ENCODE measurements at regions not wholly inside any gene's neighbourhood (a gene's known extent, or its start where the extent isn't known, plus 50 kb on each side); places are given as distances from the start of the nearest gene placed in this dataset.
A peak's percentile ranks its signal among the peaks of the same experiment; 100 is the strongest.

DNA sequence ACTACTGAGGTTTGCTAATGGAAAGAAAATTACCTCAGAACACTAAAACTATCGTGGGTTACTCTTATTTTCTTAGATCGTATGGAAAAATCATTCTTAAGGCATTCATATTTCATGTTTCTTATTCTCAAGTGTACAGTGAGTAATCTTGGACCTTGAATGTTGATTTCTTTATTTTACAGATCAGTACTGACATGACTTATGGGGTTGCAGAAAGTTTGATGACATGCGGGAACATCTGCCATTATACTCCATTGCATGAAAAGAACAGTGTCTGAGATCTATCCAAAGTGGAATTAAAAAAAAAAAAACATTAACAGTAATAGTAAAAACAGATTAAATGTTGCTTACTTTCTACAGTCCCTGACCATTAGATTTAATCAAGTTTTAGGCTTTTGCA is 1290.2 kb upstream of the WWC1 start:
- no peak overlapping the region for H3K27ac ChIP-seq
- TF ChIP-seq, protein P1, sequence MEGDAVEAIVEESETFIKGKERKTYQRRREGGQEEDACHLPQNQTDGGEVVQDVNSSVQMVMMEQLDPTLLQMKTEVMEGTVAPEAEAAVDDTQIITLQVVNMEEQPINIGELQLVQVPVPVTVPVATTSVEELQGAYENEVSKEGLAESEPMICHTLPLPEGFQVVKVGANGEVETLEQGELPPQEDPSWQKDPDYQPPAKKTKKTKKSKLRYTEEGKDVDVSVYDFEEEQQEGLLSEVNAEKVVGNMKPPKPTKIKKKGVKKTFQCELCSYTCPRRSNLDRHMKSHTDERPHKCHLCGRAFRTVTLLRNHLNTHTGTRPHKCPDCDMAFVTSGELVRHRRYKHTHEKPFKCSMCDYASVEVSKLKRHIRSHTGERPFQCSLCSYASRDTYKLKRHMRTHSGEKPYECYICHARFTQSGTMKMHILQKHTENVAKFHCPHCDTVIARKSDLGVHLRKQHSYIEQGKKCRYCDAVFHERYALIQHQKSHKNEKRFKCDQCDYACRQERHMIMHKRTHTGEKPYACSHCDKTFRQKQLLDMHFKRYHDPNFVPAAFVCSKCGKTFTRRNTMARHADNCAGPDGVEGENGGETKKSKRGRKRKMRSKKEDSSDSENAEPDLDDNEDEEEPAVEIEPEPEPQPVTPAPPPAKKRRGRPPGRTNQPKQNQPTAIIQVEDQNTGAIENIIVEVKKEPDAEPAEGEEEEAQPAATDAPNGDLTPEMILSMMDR (conservative IDR thresholded peaks at IDR 0.05), result no peak

DNA sequence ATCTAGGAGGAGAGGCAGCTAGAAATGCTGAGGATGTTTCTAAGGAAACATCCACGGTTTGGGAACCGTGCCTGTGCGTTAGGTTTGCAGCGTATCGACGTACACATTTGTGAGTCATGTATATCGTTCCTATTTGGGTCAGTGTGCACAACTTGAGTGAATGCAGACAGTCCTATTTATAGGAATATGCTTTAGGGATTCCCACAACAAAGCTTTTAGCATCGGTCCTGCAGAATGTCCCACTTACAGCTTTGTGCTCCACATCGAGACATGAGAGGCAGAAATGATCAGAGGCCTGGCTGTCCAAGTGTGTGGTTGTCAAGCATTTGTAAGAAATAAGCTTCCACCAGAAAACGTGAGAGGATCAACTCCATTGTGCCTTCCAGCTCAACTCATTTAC is 1282.7 kb upstream of the WWC1 start:
- no peak overlapping the region for H3K27ac ChIP-seq
- TF ChIP-seq, protein P1 (conservative IDR thresholded peaks at IDR 0.05), result no peak

DNA sequence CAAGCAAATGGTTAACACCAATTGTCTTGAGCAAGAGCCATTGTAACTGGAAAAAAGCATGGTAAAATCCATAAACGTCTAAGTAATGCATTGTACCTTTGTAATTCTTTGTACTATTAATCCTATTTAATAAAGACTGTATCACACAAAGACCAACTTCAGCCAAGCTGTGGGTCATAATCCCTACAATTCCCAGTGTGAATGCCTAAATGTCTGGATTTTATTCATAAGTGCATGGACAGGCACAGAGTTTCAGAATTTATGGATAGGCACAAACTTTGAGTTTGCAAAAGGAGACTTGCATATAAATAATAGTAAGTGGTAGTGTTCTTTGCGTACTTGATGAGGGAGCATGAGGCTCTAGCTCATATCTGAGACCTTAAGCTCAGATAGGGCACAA is 1280.2 kb upstream of the WWC1 start:
- TF ChIP-seq, protein P1 (conservative IDR thresholded peaks at IDR 0.05), result no peak
- no peak overlapping the region for H3K27ac ChIP-seq

DNA sequence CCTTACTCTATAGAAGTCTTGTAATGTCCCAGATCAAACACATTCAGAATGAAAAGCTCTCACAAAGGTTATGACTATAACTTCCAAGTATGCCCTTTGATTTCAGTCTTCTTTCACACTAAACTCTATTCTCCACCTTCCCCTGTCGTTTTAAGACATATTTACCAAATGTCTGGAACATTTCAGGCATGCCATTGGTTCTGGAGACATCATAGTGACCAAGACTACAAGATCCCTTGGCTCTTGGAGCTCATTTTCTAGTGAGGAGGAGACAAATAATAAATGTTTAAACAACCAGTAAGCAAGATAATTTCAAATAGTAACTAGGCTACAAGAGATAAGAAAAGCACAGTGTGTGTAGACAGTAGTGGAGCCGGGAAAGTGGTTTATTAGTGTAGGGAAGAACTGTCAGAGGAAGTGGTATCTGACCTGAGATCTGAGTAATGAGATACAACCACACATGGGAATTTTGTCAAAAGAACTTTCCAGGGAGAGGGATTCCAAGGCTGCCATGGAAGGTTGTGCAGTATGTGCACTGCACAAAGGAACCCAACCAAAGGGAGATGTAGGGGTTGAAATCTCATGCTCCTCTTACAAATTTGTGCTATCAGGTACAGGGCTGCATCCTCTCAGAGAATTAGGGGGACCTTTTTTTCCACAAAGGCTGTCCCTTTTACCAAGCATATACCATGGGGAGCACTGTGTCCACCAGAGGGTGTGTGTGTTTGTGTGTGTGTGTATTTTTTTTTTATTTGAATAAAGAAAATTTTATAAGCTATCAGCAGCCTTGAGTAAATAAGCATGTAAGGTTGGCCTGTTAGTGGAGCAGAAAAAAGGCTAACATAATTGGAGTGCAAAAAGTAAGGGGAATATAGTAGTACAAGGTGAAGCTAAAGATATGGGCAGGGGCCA is 1279.1 kb upstream of the WWC1 start:
- H3K27ac ChIP-seq, result no peak overlapping the region
- TF ChIP-seq, protein P1 (conservative IDR thresholded peaks at IDR 0.05), result peak; percentile 53

DNA sequence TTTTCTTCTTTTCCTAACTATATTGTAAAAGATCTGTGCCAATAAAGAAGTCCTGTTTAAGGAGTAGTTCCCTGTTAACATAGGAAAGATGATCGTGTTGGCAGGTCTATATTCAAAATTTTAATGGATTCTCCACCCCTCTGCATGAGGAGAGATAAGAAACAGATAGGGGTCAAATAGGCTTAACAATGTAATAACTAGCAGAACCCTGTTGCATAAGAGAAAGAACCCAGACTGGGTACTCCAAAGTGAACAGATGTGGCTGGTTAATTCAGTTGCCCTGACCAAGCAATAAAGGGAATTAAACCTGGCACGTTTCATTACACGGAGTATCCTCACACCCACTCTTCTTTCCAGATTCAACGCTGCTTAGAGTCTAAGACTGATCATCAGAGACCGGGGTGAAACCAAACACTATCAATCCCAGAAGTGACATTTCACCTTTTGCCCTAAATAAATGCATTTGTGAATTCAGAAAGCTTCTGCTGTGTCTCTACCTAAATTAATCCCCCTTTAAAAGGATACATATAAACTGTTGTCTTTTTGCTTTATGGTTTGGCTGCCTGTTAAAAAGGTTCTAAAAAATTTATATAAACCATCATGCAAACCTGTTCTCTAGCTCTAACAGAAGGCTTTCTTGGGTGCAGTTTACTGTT is 1276.9 kb upstream of the WWC1 start:
- TF ChIP-seq, protein P1 (conservative IDR thresholded peaks at IDR 0.05), result no peak
- no peak overlapping the region for H3K27ac ChIP-seq

DNA sequence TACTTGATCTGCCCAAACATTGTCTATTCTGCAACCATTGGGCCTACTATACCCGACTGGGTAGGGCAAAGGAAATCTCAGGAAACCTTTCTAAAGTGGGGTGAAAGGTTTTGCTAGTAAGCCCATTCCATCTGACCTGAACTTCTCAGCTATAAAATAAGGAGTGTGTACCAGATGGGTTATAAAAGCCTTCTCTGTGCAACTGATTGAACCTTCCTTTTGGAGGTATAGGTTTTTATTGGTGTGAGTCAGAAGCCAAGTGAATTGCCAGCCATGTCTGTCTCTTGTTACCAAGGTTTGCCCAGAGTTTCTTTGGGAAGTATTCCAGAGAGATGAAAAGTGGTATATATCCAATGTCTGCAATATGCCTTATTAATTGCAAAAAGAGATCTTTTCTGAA is 1271.0 kb upstream of the WWC1 start:
- H3K27ac ChIP-seq, result no peak overlapping the region
- TF ChIP-seq, protein P1 (conservative IDR thresholded peaks at IDR 0.05), result no peak

DNA sequence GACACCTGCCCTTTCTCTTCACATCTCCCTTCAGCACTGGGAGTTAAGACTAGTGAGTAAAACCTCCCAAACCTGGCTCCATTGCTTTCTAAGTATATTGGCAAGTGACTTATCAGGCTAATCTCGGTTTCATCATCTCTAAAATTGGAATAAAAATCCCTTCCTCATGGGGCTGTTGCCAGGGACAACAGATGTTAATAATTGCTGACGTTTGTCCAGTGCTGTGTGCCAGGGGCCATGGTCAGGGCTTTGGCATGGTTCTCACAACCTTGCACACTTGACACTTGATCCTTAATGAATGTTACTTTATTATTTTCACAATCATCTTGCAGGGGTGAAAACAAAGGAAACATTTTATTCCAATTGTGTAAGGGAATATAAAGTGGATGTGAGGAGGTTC is 1262.0 kb upstream of the WWC1 start:
- TF ChIP-seq, protein P1 (conservative IDR thresholded peaks at IDR 0.05), result no peak
- peak overlapping the region; percentile 19 for H3K27ac ChIP-seq
